ENCODE measurements at regions not wholly inside any gene's neighbourhood (a gene's known extent, or its start where the extent isn't known, plus 50 kb on each side); places are given as distances from the start of the nearest gene placed in this dataset.
A peak's percentile ranks its signal among the peaks of the same experiment; 100 is the strongest.

- DNase-seq = no peak
Measured at GRCh38 chr2:64704161-64704560, 50.4 kb upstream of the SERTAD2 start.

- no peak for DNase-seq
Measured at GRCh38 chr2:64704996-64705395, 51.3 kb upstream of the SERTAD2 start.

- DNase-seq = no peak
Measured at GRCh38 chr2:64707276-64707675, 53.6 kb upstream of the SERTAD2 start.

DNA sequence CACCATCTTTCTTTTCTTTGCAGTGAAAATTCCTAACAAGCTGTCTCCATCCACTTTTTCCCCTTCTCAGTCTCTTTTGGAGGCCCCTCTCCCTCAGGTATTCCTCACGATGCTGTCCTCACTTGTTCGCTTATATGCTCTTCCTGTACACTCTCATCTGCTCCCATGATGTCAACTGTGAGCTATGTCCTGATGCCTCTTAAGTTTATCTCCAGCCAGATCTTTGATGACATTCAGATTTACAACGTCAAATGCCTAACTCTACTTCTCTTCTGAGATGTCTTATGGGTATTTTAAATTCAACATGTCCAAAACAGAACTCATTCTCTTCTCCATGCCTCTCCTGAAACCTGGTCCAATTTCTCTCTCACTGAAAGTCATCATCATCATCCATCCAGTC is 55.1 kb upstream of the SERTAD2 start:
- DNase-seq = no peak

GRCh38 chr2:64711252-64711800 is 57.6 kb upstream of the SERTAD2 start:
- no peak for DNase-seq

DNA sequence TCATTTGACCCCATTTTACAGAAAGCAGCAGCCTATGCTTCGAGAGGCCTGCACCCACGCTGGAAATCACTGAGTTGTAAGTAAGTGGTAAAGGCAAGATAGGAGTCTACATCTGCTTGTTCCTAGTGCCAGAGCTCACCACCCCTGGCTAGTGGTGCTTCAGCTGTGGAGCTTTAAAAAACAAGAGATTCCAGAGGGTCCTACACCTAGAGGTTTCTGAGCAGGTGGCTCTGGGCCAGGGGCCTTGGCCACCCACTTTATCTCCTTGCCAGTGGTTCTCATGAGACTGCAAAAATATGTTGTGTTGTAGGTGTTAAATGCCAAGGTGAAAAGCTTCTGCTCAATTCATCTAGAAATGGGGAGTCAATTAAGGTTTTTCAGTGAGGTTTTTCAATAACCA is 60.0 kb upstream of the SERTAD2 start:
- DNase-seq = no peak

DNA sequence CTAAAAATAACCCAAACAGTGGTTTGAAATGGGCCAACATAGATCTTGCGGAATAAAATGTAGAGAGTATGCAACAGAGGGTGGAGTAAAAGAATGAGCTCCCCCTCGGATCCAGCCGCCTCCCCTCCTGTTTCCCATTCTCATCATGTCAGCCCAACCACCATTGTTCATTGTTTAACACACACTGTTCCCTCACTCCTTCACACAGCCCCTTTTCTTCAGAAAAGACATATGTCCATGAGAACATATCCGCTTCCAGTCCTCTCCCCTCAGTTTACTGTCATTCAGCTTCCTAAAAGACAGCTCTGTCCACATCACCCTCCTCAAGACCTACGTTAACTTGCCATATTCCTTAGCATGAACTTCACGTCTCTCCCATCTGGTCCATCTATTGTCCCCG is 62.9 kb upstream of the SERTAD2 start:
- DNase-seq = no peak

DNA sequence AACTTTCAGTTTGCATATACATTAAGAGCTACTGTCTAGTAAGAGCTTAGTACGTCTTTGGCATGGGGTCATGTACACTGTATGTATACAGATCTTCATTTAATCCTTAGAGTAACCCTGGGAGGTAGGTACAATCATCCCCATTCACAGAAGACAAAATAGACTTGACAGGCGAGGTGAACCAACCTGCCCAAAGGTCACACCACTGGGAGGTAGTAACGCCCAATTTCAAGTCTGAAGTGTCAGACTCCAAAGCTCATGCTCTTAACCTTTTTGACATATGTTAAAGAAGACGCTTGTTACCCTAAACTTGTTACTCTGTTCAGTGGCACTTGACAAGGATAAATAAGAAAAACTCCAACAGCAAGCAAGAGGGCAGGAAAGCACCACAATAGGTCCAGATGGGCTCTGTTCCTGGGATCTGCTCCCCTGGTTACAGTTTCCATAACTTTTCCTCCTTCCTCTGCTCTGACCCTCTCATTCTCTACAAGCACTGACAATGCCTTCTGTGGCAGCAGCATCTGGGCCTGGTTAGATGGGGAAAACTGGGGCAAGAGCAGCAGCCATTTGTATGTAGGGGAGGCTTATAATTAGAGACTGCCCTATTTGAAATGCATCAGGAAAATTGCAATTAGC is 64.7 kb upstream of the SERTAD2 start:
- no peak for DNase-seq

DNA sequence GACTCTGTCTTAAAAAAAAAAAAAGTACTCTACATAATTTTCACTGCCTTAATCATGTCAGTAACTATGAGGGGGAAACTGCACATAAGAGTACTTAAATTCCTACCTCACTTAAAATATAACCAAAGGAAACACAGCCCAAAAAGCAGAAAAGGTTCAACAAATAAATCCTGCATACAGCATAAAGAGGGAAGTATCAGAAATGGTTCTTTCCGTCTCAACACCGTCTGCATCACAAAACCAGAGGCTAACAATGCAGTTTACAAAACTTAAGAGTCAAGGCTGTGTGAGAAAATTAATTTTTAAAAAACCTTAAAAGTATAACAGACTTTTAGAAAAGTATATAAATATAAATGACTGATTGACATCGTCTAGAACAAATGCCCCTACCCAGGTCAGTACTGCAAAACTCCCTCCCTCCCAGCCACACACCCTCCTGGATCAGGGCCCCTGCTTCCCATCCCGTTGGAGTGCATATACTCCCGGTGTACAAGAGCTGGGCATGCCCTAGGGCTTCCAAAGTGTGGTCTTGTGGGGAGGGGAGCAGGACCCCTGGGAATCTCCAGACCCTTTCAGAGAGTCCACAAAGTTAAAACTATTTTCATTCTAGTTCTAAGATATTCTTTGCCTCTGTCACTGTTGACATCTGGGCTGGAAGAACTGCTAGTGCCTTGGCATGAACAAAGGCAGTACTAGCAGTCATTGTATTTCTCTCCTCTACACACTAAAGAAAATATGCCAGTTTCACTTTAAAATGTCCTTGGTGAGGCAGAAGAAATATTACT is 67.0 kb upstream of the SERTAD2 start:
- DNase-seq = no peak

DNA sequence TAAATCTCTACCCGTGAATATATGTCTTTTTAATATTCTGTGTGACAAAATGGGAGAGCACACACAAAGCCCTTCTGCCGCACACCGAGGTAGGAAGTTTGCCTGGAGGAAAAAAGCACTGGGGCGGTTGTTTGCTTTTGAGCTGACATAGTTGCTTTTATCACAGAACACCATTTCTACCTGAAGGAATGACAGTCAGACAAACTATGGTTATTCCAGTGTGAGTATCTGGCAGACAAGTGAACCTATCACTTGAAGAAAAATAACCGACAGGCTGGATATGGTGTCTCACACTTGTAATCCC is 67.6 kb upstream of the SERTAD2 start:
- DNase-seq = no peak

- no peak for DNase-seq
Measured at GRCh38 chr2:64722291-64723044, 68.8 kb upstream of the SERTAD2 start.

DNA sequence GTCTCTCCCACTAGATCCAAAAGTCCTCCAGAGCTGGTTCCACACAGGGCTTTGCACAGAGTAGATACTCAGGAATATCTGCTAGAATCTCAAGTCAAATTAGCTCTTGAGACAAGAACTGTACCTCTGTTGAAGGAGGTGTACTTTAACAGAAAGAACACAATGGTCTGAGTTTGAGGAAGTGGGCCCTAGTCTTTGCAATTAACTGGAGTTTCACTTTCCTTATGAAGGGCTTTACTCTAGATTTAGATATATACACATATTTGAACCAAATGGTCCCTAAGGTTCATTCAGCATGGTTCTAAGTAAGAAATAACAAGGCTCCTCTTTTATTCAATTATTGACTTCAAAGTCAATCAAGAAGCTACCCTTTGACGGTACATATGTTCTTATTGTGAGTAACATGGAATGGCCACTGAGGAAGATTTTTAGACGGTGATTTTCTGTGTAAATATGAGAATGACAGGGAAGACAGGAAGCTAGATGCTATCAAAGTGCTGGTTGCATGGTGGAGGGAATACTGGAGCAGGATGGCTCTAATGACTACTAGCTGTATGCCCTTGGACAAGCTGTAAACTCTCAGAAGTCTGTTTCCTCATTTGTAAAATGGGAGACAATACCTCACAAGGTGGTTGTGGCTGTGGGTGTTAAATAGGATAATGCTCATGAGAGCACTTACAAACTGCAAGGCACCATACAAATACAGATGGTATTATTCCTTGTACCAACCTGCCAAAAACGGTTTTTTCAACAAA is 73.5 kb upstream of the SERTAD2 start:
- no peak for DNase-seq

GRCh38 chr2:64727843-64728463 is 74.2 kb upstream of the SERTAD2 start:
- no peak for DNase-seq

DNA sequence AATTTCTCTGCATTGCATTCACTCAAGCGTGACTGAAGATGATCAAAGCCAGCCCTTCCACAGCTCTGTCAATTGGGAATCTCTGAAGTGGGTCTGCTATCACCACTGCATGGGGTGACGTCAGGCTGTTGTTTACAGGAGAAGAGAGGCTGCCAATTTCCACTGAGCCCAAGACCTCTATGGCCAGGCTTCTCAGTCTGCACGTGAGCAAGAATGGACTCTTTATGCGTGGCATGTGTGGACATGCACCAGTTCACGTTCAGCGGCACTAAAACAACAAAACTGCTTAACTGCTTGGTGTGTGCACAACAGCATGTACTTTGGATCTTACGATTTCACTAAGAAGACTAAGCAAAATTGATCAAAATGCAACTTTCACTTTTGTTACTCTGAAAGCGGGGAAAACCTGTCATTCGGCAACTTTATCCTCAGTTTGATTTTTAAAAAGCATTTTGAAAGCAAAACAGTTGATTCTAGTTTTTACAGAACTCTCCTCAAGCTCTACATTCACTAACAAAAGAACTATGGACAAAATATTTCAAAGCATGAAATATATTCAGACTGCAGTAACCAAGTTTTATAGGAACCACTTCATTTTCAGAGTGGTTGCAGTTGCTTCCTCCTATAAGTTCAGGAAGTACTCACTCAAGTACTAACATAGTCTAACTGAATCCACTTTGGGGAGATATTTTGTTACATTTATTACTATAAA is 77.0 kb upstream of the SERTAD2 start:
- DNase-seq = peak; percentile 21

DNA sequence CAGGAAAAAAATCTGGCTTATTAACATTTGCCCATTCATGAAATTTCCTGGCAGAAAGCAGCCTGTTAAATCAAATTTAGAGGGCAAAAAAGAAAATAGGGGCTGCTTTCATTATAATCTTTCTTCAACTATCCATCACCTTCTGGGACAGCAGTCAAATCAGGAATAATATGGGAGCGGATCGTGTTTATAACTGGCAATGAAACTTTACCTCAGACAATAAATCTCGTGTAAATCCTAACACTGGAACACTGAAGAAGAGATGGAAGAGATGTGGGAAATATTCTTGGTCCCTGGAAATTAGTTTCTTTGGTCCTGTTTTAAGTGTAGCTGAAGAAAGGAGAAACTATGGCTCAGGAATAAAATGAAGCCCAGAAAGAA is 77.5 kb upstream of the SERTAD2 start:
- no peak for DNase-seq

DNA sequence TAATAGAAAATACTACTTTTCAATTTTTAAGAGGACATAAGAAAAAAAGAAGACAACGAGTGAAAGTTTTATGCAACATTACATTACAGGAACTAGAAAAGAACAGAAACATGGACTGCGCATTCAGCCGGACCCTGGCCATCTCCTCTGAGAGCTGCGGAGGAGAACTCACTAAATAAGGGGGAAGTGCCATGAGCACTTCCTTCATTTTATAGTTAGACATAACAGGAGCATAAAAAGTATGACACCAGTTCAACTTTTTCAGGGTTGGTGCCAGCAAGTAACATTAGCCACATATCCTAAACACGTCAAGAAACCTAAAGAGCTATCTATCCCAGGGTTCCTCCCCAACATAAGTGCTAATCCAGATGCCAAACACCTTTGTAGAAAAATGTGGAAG is 78.0 kb upstream of the SERTAD2 start:
- no peak for DNase-seq

DNA sequence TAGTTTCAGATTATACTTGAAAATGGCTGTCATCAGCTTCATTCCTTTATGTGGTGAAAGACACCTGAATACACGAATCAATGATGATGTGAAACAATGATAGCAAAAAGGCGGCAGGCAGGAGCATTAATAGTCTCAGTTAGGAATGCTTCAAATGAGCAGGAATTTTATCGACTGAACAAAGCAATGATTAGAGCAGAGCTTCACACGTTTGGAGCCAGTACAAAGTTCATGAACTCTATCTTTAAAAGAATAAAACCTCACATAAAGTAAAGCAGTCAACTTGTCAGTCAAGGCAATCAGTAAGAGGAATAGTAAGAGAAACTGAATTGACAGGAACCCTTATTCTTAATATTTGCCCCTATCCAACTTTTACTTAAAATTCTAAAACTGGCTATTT is 78.4 kb upstream of the SERTAD2 start:
- no peak for DNase-seq

GRCh38 chr2:64735504-64735903 is 81.8 kb upstream of the SERTAD2 start:
- no peak for DNase-seq

GRCh38 chr2:64737547-64737946 is 83.8 kb upstream of the SERTAD2 start:
- DNase-seq = no peak

GRCh38 chr2:64738026-64738425 is 84.3 kb upstream of the SERTAD2 start:
- no peak for DNase-seq

GRCh38 chr2:64742678-64743077 is 89.0 kb upstream of the SERTAD2 start:
- DNase-seq = no peak

DNA sequence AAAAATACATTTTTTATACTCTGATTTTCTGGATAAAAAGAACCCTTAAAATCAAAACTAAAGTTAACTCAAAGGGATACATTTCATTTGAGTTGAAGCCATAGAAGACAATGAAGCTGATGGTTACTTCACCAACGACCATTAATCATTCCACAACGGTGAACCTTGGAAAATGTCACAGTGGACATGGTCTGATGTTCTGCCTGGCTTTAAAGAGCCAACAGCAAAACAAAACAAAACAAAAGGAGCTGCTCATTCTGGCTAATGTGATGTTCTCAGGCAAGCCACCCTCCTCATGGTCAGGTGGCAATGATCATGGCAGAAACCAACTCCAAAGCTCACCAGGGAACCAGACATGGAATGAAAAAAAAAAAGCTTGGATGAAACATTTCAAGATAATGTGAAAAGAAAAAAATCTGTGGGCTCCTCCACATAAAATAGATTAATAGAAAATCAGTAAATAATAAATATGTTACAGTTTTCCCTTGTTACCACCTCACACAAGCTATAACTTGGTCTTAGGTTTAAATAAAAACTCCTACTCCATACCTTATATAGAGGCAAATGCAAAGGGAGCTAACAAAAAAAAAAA is 90.1 kb upstream of the SERTAD2 start:
- no peak for DNase-seq

All from activated gamma-delta T cell treated with Interleukin-2 at 50 U/mL for 16 hours (primary cell).